Epithelial cell of prostate (primary cell): ENCODE measurements at regions not wholly inside any gene's neighbourhood (a gene's known extent, or its start where the extent isn't known, plus 50 kb on each side); places are given as distances from the start of the nearest gene placed in this dataset.
"Not testable (repeated sequence)": the region's sequence is repeated elsewhere in the genome, so short reads cannot be mapped to it uniquely, and the experiment has no call there.

Experiments
- DNase-seq: peaks from one replicate; pipeline ENCODE4 v3.0.0-alpha.2; 2011; ENCODE audit warnings: low read depth, low spot score
- H3K27ac ChIP-seq: fragments of 450-650 bp; 2 replicates; pipeline ENCODE4 v1.5.1; 2017; ENCODE audit warnings: mild to moderate bottlenecking

- not testable (repeated sequence) for DNase-seq
Observed at GRCh38 chr10:33771856-33772255, 437.4 kb upstream of the NRP1 start.

GRCh38 chr10:33764694-33765185, 430.3 kb upstream of the NRP1 start:
- DNase-seq, result no peak
- H3K27ac ChIP-seq, result no peak overlapping the region

More at GRCh38 chr10:33771856-33772255, 437.4 kb upstream of the NRP1 start:
- not testable (repeated sequence) for H3K27ac ChIP-seq

- no peak for DNase-seq
- H3K27ac ChIP-seq, result no peak overlapping the region
Observed at GRCh38 chr10:33760056-33760943, 425.8 kb upstream of the NRP1 start.

- H3K27ac ChIP-seq, result no peak overlapping the region
- DNase-seq, result no peak
Observed at GRCh38 chr10:33759191-33759590, 424.7 kb upstream of the NRP1 start.

DNA sequence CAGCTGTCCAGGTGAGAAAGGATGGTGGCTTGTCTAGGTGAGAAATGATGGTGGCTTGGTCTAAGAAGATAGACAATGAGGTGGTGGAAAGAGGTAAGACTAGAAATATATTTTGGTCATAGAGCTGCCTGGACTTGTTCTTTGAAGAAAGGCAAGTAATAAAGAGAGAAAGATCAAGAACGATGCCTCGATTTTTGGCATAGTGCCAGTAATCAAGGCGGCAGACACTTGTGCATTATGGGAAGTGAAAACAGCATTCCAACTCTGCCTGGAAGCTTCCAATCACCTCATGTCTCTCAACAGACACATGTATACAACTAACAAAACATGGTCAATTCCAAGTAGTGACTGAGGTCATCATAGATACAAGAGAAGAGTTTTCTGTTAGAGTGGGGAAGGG, 423.8 kb upstream of the NRP1 start:
- DNase-seq, result no peak
- H3K27ac ChIP-seq, result no peak overlapping the region

DNA sequence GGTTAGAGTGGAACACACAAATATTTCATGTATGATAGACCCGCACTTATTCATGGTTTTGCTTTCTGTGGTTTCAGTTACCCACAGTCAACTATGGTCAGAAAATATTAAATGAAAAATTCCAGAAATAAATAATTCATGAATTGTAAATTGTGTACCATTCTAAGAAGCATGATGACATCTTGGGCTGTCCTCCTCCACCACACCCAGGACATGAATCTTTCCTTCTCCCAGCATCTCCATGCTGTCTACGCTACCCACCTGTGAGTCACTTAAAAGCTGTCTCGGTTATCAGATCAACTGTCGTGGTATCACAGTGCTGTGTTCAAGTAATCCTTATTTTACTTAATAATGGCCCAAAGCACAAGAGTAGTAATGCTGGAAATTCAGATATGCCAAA, 419.6 kb upstream of the NRP1 start:
- DNase-seq, result no peak
- no peak overlapping the region for H3K27ac ChIP-seq

GRCh38 chr10:33753389-33753788, 418.9 kb upstream of the NRP1 start:
- no peak overlapping the region for H3K27ac ChIP-seq
- no peak for DNase-seq

GRCh38 chr10:33749790-33750189, 415.3 kb upstream of the NRP1 start:
- DNase-seq, result no peak
- H3K27ac ChIP-seq, result no peak overlapping the region

GRCh38 chr10:33749067-33749735, 414.7 kb upstream of the NRP1 start:
- H3K27ac ChIP-seq, result no peak overlapping the region
- DNase-seq, result no peak

GRCh38 chr10:33746836-33747268, 412.4 kb upstream of the NRP1 start:
- no peak overlapping the region for H3K27ac ChIP-seq
- no peak for DNase-seq

DNA sequence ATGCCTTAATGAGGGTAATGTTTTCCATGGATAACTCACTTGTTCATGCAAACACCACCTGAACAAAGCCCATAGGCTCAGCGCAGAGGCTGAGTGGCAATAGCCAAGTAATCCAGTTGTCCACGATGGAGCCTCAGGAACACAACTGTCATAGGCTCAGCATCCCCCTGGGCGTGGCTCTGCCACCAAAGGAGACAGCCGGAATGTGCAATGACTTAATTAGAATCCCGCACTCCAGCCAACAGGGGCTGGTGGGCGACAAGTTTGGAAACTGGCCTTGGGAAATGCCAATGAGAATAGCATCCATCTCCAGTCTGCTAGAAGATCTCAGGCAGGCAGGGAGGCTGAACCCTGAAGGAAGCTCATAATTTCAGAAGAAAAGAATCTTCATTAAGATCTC, 411.7 kb upstream of the NRP1 start:
- no peak overlapping the region for H3K27ac ChIP-seq
- no peak for DNase-seq

GRCh38 chr10:33743429-33743857, 409.0 kb upstream of the NRP1 start:
- no peak for DNase-seq
- no peak overlapping the region for H3K27ac ChIP-seq

GRCh38 chr10:33739031-33739430, 404.6 kb upstream of the NRP1 start:
- DNase-seq, result no peak
- no peak overlapping the region for H3K27ac ChIP-seq

DNA sequence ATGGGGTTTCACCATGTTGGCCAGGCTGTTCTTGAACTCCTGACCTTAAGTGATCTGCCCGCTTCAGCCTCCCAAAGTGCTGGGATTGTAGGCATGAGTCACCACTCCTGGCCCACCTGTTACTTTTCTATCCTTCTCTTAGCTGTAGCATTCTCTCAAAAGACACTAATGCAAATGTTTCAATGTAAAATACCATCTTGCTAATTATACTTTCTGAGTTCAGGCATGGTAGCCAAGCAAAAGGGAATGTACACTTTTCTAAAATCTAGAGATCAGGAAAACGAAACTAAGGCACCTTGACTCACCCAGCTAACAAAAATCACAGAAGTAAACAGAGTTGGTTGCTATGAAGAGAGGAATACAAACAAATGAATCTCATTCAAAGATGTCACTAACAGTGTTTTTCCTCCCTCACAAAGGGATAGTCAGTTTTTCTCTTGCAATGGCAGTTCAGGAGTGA, 401.0 kb upstream of the NRP1 start:
- peak; percentile 16 for DNase-seq
- H3K27ac ChIP-seq, result no peak overlapping the region

GRCh38 chr10:33734393-33735155, 400.1 kb upstream of the NRP1 start:
- no peak overlapping the region for H3K27ac ChIP-seq
- no peak for DNase-seq

DNA sequence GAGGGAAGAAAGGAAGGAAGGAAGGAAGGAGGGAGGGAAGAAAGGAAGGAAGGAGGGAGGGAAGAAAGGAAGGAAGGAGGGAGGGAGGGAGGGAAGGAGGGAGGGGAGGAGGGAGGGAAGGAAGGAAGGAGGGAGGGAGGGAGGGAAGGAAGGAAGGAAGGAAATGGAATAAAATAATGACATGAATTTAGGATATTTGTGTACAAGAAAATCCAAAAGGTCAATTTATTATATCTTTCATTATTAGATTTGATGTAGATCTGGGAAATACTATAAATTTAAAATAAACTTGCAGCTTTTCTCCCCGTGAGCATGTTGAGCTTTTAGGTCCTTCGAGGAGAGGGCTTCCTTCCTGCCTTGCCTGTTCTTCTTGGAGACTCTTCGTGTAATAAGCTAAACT, 398.6 kb upstream of the NRP1 start:
- no peak for DNase-seq
- H3K27ac ChIP-seq, result no peak overlapping the region

GRCh38 chr10:33732161-33732680, 397.8 kb upstream of the NRP1 start:
- DNase-seq, result no peak
- no peak overlapping the region for H3K27ac ChIP-seq

DNA sequence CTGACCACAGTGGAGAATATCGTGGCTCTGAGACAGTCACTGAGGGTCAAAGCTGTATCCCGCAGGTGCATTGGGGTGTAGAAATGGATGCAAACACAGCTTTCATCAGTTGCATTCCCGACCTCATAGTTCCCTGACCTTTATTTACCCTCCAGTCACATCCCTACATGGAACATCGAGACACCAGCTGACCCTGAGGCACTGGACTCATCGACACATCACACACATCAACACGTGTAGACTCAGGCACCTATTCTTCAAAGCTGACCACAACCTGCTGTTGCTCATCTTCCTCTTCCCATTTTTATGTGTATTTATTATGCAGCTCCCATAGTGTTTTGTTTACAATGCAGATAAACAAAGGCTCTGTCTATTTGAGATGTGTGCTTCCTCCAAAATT, 396.9 kb upstream of the NRP1 start:
- no peak for DNase-seq
- H3K27ac ChIP-seq, result no peak overlapping the region

- no peak for DNase-seq
- no peak overlapping the region for H3K27ac ChIP-seq
Observed at GRCh38 chr10:33725430-33725829, 391.0 kb upstream of the NRP1 start.

DNA sequence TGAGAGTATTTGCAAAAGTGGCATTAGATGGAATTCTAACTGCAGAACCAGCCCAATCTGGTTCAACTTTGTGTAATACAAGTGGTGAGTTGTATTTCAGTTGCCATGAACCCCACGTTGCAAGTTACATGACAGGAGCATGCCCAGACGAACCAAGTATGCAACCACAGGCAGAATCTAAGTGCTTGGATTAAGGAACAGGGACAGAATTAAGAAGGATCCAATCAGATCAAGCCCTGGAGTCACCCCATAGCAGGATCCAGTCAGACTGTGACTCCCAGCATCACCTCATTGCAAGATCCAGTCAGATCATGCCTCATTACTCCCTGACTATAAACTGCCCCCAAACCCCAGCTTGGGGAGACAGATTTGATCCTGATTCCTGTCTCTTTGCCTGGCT, 388.7 kb upstream of the NRP1 start:
- no peak overlapping the region for H3K27ac ChIP-seq
- DNase-seq, result peak; percentile 43
